HepG2 (cell line): ENCODE measurements at regions not wholly inside any gene's neighbourhood (a gene's known extent, or its start where the extent isn't known, plus 50 kb on each side); places are given as distances from the start of the nearest gene placed in this dataset.

ENCODE experiments used
- ATAC-seq: fragments of 200-7000 bp; cut with Tn5 transposase; 3 replicates; pipeline ENCODE4 v1.9.1; 2020; ENCODE audit warnings: mild to moderate bottlenecking, moderate library complexity
- BruUV-seq: library from RNA; stranded (reverse); fragments of 400-500 nt; replicated peaks from 2 replicates; lab custom pipeline; 2021; lab: Mats Ljungman, UMichigan
- CTCF ChIA-PET: fragments of 300-600 bp; formaldehyde crosslinking; extraction: SDS; loops from one replicate; lab custom pipeline; 2021; ENCODE audit warnings: low total read pairs, inconsistent platforms, low intra/inter-chr PET ratio; lab: Yijun Ruan, JAX
- POLR2A ChIA-PET: fragments of 350-600 bp; sonication (Branson Sonifier 250); formaldehyde crosslinking; loops from one replicate; lab custom pipeline; 2020; ENCODE audit warnings: antibody characterized with exemption, inconsistent platforms; lab: Yijun Ruan, JAX
- DNase-seq: peaks from one replicate; pipeline ENCODE4 v3.0.0-alpha.2; 2015; ENCODE audit warnings: low spot score
- FAIRE-seq: peaks from 3 replicates; lab custom pipeline; 2011; peaks lifted over from hg19 to GRCh38; lab: Jason Lieb, UNC
- H2AFZ ChIP-seq: one replicate; pipeline ENCODE4 v1.6.1; 2011; ENCODE audit warnings: low read length, inconsistent platforms
- H3K27ac ChIP-seq: fragments of 300-600 bp; 3 replicates; pipeline ENCODE4 v1.8.0; 2011; ENCODE audit warnings: mixed run types, mild to moderate bottlenecking, mixed read lengths, low read length, inconsistent platforms; ENCODE audit not compliant: insufficient read depth; ENCODE audit errors: extremely low read length
- H3K27me3 ChIP-seq, 2 experiments: fragments of 200-600 bp in 1 of 2; 2 replicates in 1 of 2; 3 replicates in 1 of 2; pipeline versions ENCODE4 v1.6.0 to v1.8.0; 2011; ENCODE audit warnings: low read length in 2 of 2, mild to moderate bottlenecking in 2 of 2, moderate library complexity in 2 of 2, inconsistent platforms in 1 of 2; ENCODE audit not compliant: insufficient read depth in 2 of 2, control insufficient read depth in 1 of 2
- H3K36me3 ChIP-seq, 2 experiments: fragments of 200-600 bp in 1 of 2; replicated peaks in 1 of 2; 2 replicates in 1 of 2; 3 replicates in 1 of 2; pipeline versions ENCODE4 v1.5.1 to v1.8.0; 2011; ENCODE audit warnings: low read length in 2 of 2, inconsistent platforms in 1 of 2; ENCODE audit not compliant: insufficient read depth in 2 of 2, control insufficient read depth in 1 of 2
- H3K4me1 ChIP-seq: 2 replicates; pipeline ENCODE4 v1.5.1; 2012; ENCODE audit warnings: low read length, inconsistent platforms; ENCODE audit not compliant: insufficient read depth
- H3K4me2 ChIP-seq: 2 replicates; pipeline ENCODE4 v1.6.0; 2011; ENCODE audit warnings: low read depth, low read length, inconsistent platforms
- H3K4me3 ChIP-seq, 3 experiments: fragments of 200-600 bp in 1 of 3; sonication (generic), shearing (Covaris generic) in 1 of 3; replicated peaks in 1 of 3; 2 replicates each; pipeline ENCODE4 v1.5.1; 2011 to 2016; ENCODE audit warnings: low read length in 3 of 3, inconsistent platforms in 2 of 3, low read depth in 2 of 3, mild to moderate bottlenecking in 2 of 3, control low read depth in 1 of 3, mixed read lengths in 1 of 3; ENCODE audit not compliant: insufficient read depth in 1 of 3
- H3K79me2 ChIP-seq: one replicate; pipeline ENCODE4 v1.6.1; 2011; ENCODE audit warnings: low read length, inconsistent platforms; ENCODE audit not compliant: insufficient read depth
- H3K9ac ChIP-seq: 2 replicates; pipeline ENCODE4 v1.6.0; 2011; ENCODE audit warnings: mild to moderate bottlenecking, low read depth, low read length, inconsistent platforms; ENCODE audit not compliant: insufficient read depth
- H3K9me3 ChIP-seq: 2 replicates; pipeline ENCODE4 v1.5.1; 2012; ENCODE audit warnings: mild to moderate bottlenecking, low read length
- H4K20me1 ChIP-seq: 2 replicates; pipeline ENCODE4 v1.6.0; 2011; ENCODE audit warnings: inconsistent platforms, mild to moderate bottlenecking, low read length, moderate library complexity; ENCODE audit not compliant: insufficient read depth
- ATF6 ChIP-seq: sonication (generic); formaldehyde crosslinking; conservative IDR thresholded peaks from 2 replicates; pipeline ENCODE4 v1.4.0; 2020; ENCODE audit warnings: missing genetic modification reagents
- FOXJ3 ChIP-seq: sonication (generic); formaldehyde crosslinking; IDR thresholded peaks from 2 replicates; pipeline ENCODE4 v1.4.0; 2020; ENCODE audit warnings: missing genetic modification reagents, mild to moderate bottlenecking, borderline replicate concordance
- GLI4 ChIP-seq: sonication (generic); formaldehyde crosslinking; IDR thresholded peaks from 2 replicates; pipeline ENCODE4 v1.5.1; 2020; ENCODE audit warnings: missing genetic modification reagents, mild to moderate bottlenecking, moderate library complexity, borderline replicate concordance
- MAZ ChIP-seq, 2 experiments: sonication (generic) in 1 of 2; formaldehyde crosslinking in 1 of 2; IDR thresholded peaks; 2 replicates each; pipeline versions ENCODE4 v1.5.0 to v1.6.1; 2012 to 2020; ENCODE audit warnings: low read depth in 2 of 2, mild to moderate bottlenecking in 2 of 2, borderline replicate concordance in 1 of 2, improper control_type of control experiment in 1 of 2, low read length in 1 of 2, missing genetic modification reagents in 1 of 2, moderate library complexity in 1 of 2
- NR3C1 ChIP-seq: sonication (generic); formaldehyde crosslinking; IDR thresholded peaks from 2 replicates; pipeline ENCODE4 v1.4.0; 2020; ENCODE audit warnings: missing genetic modification reagents
- SMAD1 ChIP-seq: sonication (generic); formaldehyde crosslinking; IDR thresholded peaks from 2 replicates; pipeline ENCODE4 v1.4.0; 2020; ENCODE audit warnings: missing genetic modification reagents, low read depth, mild to moderate bottlenecking, borderline replicate concordance
- SNAPC4 ChIP-seq: sonication (generic); formaldehyde crosslinking; IDR thresholded peaks from 2 replicates; pipeline ENCODE4 v1.4.0; 2020; ENCODE audit warnings: mild to moderate bottlenecking, missing genetic modification reagents
- SP1 ChIP-seq, 2 experiments: fragments of 450-650 bp in 1 of 2; sonication (generic) in 1 of 2; formaldehyde crosslinking in 1 of 2; IDR thresholded peaks; 2 replicates each; pipeline versions ENCODE4 v1.4.0 to v1.6.1; 2016 to 2020; ENCODE audit warnings: missing genetic modification reagents in 1 of 2
- TBX3 ChIP-seq: fragments of 450-650 bp; IDR thresholded peaks from 2 replicates; pipeline ENCODE4 v1.6.1; 2017; ENCODE audit warnings: antibody characterized with exemption, mild to moderate bottlenecking, inconsistent platforms, borderline replicate concordance
- ZNF512B ChIP-seq: sonication (generic); formaldehyde crosslinking; IDR thresholded peaks from 2 replicates; pipeline ENCODE4 v1.5.1; 2020; ENCODE audit warnings: missing genetic modification reagents, mild to moderate bottlenecking, borderline replicate concordance
- ZNF7 ChIP-seq: IDR thresholded peaks from 2 replicates; pipeline ENCODE4 v1.6.1; 2016; ENCODE audit warnings: missing biosample characterization, missing genetic modification reagents
- ZSCAN30 ChIP-seq: sonication (generic); formaldehyde crosslinking; IDR thresholded peaks from 2 replicates; pipeline ENCODE4 v1.5.0; 2020; ENCODE audit warnings: mild to moderate bottlenecking, missing genetic modification reagents
- WGBS: methylation state at CpG from one replicate; pipeline ENCODE4 v1.1.6; 2017; ENCODE audit warnings: low lambda C conversion rate; 5-methylcytosine and 5-hydroxymethylcytosine counted together
- in situ Hi-C: cut with HindIII; loops from 2 replicates; pipeline ENCODE4 v1.10.0; 2017; ENCODE audit warnings: low pct_unique_long_range_greater_than_20kb; ENCODE audit not compliant: extremely low pct_ligation_motif_present
- intact Hi-C: fragments of 100-400 bp; cut with micrococcal nuclease; formaldehyde crosslinking; loops from one replicate; pipeline ENCODE4 v1.10.0; 2022; ENCODE audit not compliant: unreplicated experiment

GRCh38 chr3:170657312-170657711 is 71.4 kb upstream of the SLC7A14 start:
- no TSS peak for BruUV-seq
- intact Hi-C loops = no loop called here
- no peak for ATAC-seq
- TF ChIP-seq SP1 (IDR thresholded peaks at IDR 0.05) (no peak), SP1 (CRISPR knock-in tag; IDR thresholded peaks at IDR 0.05) (no peak), ZNF512B (CRISPR knock-in tag) (no peak), NR3C1 (CRISPR knock-in tag) (no peak), TBX3 (no peak), SMAD1 (CRISPR knock-in tag) (no peak), MAZ (IDR thresholded peaks at IDR 0.05; ENCODE audit: borderline replicate concordance, low read depth, low read length) (no peak), MAZ (CRISPR knock-in tag; IDR thresholded peaks at IDR 0.05; ENCODE audit: low read depth) (no peak), FOXJ3 (CRISPR knock-in tag) (no peak), SNAPC4 (no peak), ZNF7 (CRISPR knock-in tag) (no peak), ATF6 (CRISPR knock-in tag) (no peak), GLI4 (CRISPR knock-in tag) (no peak), ZSCAN30 (no peak)

More at GRCh38 chr3:170657312-170657711, 71.4 kb upstream of the SLC7A14 start:
- Histone ChIP-seq H4K20me1 (no peaks in the 10 kb centered on the region), H3K36me3 (no peaks in the 10 kb centered on the region), H2AFZ (no peak overlapping the region), H3K4me1 (no peaks in the 10 kb centered on the region), H3K4me3 (no peak overlapping the region), H3K79me2 (no peaks in the 10 kb centered on the region), H3K27ac (no peak overlapping the region), H3K4me2 (no peak overlapping the region), H3K9me3 (no peaks in the 10 kb centered on the region), H3K27me3 (no peaks in the 10 kb centered on the region; a peak in 1 of 5 replicates), H3K9ac (no peak overlapping the region)
- 44% methylated on average over 2 of the region's 2 CpGs for WGBS
- no peak for FAIRE-seq
- POLR2A ChIA-PET = no interaction called here
- no peak for DNase-seq
- CTCF ChIA-PET = no interaction called here
- in situ Hi-C loops = no loop called here
